ENCODE measurements at regions not wholly inside any gene's neighbourhood (a gene's known extent, or its start where the extent isn't known, plus 50 kb on each side); places are given as distances from the start of the nearest gene placed in this dataset.

- POLR2A ChIA-PET, result no interaction called here
Observed at GRCh38 chr4:147011411-147011810, 65.7 kb upstream of the TTC29 start.

More at GRCh38 chr4:147011411-147011810, 65.7 kb upstream of the TTC29 start:
- Mint-ChIP-seq H3K27me3 (ENCODE audit: low read depth) (no peaks in the 10 kb centered on the region), H3K4me1 (peaks cover 50% of the 10 kb centered on the region), H3K4me3 (no peak overlapping the region; the same call in 1 of the 2 replicates), H3K27ac (peak overlapping the region; percentile 37), H3K9me3 (no peaks in the 10 kb centered on the region), H3K36me3 (no peaks in the 10 kb centered on the region)
- TF ChIP-seq FOXJ3 (CRISPR knock-in tag; IDR thresholded peaks at IDR 0.05; ENCODE audit: borderline replicate concordance), result no peak
- TF ChIP-seq GTF2I (CRISPR knock-in tag; conservative IDR thresholded peaks at IDR 0.05), result no peak
- no peak for TF ChIP-seq NFATC4 (CRISPR knock-in tag; IDR thresholded peaks at IDR 0.05)
- TF ChIP-seq ARID4B (CRISPR knock-in tag; IDR thresholded peaks at IDR 0.05; ENCODE audit: borderline replicate concordance), result no peak
- no peak for TF ChIP-seq TP53 (CRISPR knock-in tag; IDR thresholded peaks at IDR 0.05)
- TF ChIP-seq PRDM15 (CRISPR knock-in tag; IDR thresholded peaks at IDR 0.05), result no peak
- no peak for TF ChIP-seq PRRX2 (CRISPR knock-in tag; IDR thresholded peaks at IDR 0.05)
- TF ChIP-seq HMGXB4 (CRISPR knock-in tag; IDR thresholded peaks at IDR 0.05), result no peak
- no peak for TF ChIP-seq ZNF532 (CRISPR knock-in tag; IDR thresholded peaks at IDR 0.05; ENCODE audit: borderline replicate concordance)
- TF ChIP-seq HMGA2 (CRISPR knock-in tag; IDR thresholded peaks at IDR 0.05), result no peak
- no peak for TF ChIP-seq ELF4 (CRISPR knock-in tag; IDR thresholded peaks at IDR 0.05; ENCODE audit: low read depth)
- no peak for TF ChIP-seq ZNF416 (CRISPR knock-in tag; IDR thresholded peaks at IDR 0.05)
- no peak for TF ChIP-seq OVOL2 (CRISPR knock-in tag; IDR thresholded peaks at IDR 0.05; ENCODE audit: borderline replicate concordance)
- TF ChIP-seq GABPB1 (CRISPR knock-in tag; IDR thresholded peaks at IDR 0.05), result no peak
- no peak for TF ChIP-seq KAT7 (CRISPR knock-in tag; IDR thresholded peaks at IDR 0.05; ENCODE audit: borderline replicate concordance)
- no peak for TF ChIP-seq CREM (CRISPR knock-in tag; IDR thresholded peaks at IDR 0.05)
- no peak for TF ChIP-seq CBFB (CRISPR knock-in tag; IDR thresholded peaks at IDR 0.05; ENCODE audit: low read depth)
- ATAC-seq (peak; percentile 24), DNase-seq (ENCODE audit: low spot score) (no peak)
- CTCF ChIA-PET, result interaction anchor here (2.2 kb wide), 1 partner anchor 86 kb away, joined by 13 read pairs; no protein-coding TSS in a partner anchor

Measured in WTC11 (cell line).